SK-N-SH (cell line): ENCODE measurements at regions not wholly inside any gene's neighbourhood (a gene's known extent, or its start where the extent isn't known, plus 50 kb on each side); places are given as distances from the start of the nearest gene placed in this dataset.

Experiments used
- CTCF ChIA-PET: fragments of 300-600, 350-600 bp; formaldehyde crosslinking; extraction: SDS; loops from one replicate; lab custom pipeline; 2021; lab: Yijun Ruan, JAX
- POLR2A ChIA-PET: fragments of 350-600 bp; sonication (Branson Sonifier 250); formaldehyde crosslinking; extraction: SDS; loops from one replicate; lab custom pipeline; 2020; ENCODE audit warnings: antibody characterized with exemption, inconsistent platforms; lab: Yijun Ruan, JAX
- DNase-seq: peaks from one replicate; pipeline ENCODE4 v3.0.0; 2012
- H2AFZ ChIP-seq: fragments of 200-600 bp; sonication (generic); 2 replicates; pipeline ENCODE4 v1.8.1; 2016; ENCODE audit warnings: antibody characterized with exemption, mild to moderate bottlenecking, low read depth
- H3F3A ChIP-seq: fragments of 200-600 bp; sonication (generic); replicated peaks from 2 replicates; pipeline ENCODE3; 2016; ENCODE audit warnings: antibody characterized with exemption, mild to moderate bottlenecking; ENCODE audit not compliant: insufficient read depth
- H3K27ac ChIP-seq, 2 experiments: fragments of 200-500 bp in 1 of 2; fragments of 200-600 bp in 1 of 2; sonication (Bioruptor generic) in 1 of 2; sonication (generic), shearing (Covaris generic) in 1 of 2; 2 replicates each; pipeline versions ENCODE4 v1.5.1 to v1.6.1; 2014 to 2016; ENCODE audit warnings: low read depth in 2 of 2, inconsistent platforms in 1 of 2, low read length in 1 of 2, mild to moderate bottlenecking in 1 of 2, mixed read lengths in 1 of 2
- H3K27me3 ChIP-seq: fragments of 200-600 bp; sonication (generic), shearing (Covaris generic); 2 replicates; pipeline ENCODE4 v1.6.1; 2016; ENCODE audit warnings: mixed run types; ENCODE audit not compliant: insufficient read depth
- H3K36me3 ChIP-seq, 2 experiments: fragments of 200-500 bp in 1 of 2; fragments of 200-600 bp in 1 of 2; sonication (Bioruptor generic) in 1 of 2; sonication (generic) in 1 of 2; replicated peaks in 1 of 2; 2 replicates each; pipeline versions ENCODE3 to v1.5.1; 2014 to 2016; ENCODE audit warnings: low read length in 1 of 2, mild to moderate bottlenecking in 1 of 2; ENCODE audit not compliant: insufficient read depth in 2 of 2, control insufficient read depth in 1 of 2
- H3K4me1 ChIP-seq, 2 experiments: fragments of 200-500 bp in 1 of 2; fragments of 200-600 bp in 1 of 2; sonication (Bioruptor generic) in 1 of 2; sonication (generic), shearing (Covaris generic) in 1 of 2; 2 replicates each; pipeline versions ENCODE4 v1.5.1 to v1.6.1; 2014 to 2016; ENCODE audit warnings: low read depth in 1 of 2, low read length in 1 of 2, mixed run types in 1 of 2; ENCODE audit not compliant: insufficient read depth in 2 of 2, control insufficient read depth in 1 of 2
- H3K4me2 ChIP-seq: fragments of 200-600 bp; sonication (generic), shearing (Covaris generic); 2 replicates; pipeline ENCODE4 v1.6.1; 2017; ENCODE audit warnings: mixed run types
- H3K4me3 ChIP-seq, 2 experiments: fragments of 200-500 bp in 1 of 2; fragments of 200-600 bp in 1 of 2; sonication (Bioruptor generic) in 1 of 2; sonication (generic), shearing (Covaris generic) in 1 of 2; 2 replicates each; pipeline versions ENCODE4 v1.5.1 to v1.8.1; 2014 to 2016; ENCODE audit warnings: low read depth in 2 of 2, inconsistent platforms in 1 of 2, low read length in 1 of 2, mild to moderate bottlenecking in 1 of 2, mixed read lengths in 1 of 2, moderate library complexity in 1 of 2
- H3K79me2 ChIP-seq: fragments of 200-600 bp; sonication (generic); 2 replicates; pipeline ENCODE4 v1.8.1; 2017; ENCODE audit warnings: mild to moderate bottlenecking; ENCODE audit not compliant: insufficient read depth
- H3K9ac ChIP-seq: fragments of 200-600 bp; sonication (generic); 2 replicates; pipeline ENCODE4 v1.6.1; 2017; ENCODE audit warnings: mixed run types
- H3K9me2 ChIP-seq: fragments of 200-600 bp; sonication (generic); 2 replicates; pipeline ENCODE4 v1.6.1; 2017; ENCODE audit warnings: mixed run types
- H3K9me3 ChIP-seq: fragments of 200-600 bp; sonication (generic); 2 replicates; pipeline ENCODE4 v1.6.1; 2017; ENCODE audit warnings: mixed run types, mild to moderate bottlenecking, moderate library complexity
- H4K20me1 ChIP-seq: fragments of 200-600 bp; sonication (generic); 2 replicates; pipeline ENCODE4 v1.6.1; 2017; ENCODE audit warnings: mild to moderate bottlenecking, mixed run types; ENCODE audit not compliant: insufficient read depth
- FOSL2 ChIP-seq: IDR thresholded peaks from 2 replicates; pipeline ENCODE4 v1.4.0; 2012; ENCODE audit warnings: low read depth, mild to moderate bottlenecking, moderate library complexity, borderline replicate concordance
- GABPA ChIP-seq: IDR thresholded peaks from 2 replicates; pipeline ENCODE4 v1.4.0; 2012; ENCODE audit warnings: low read depth, mild to moderate bottlenecking
- GATA2 ChIP-seq: sonication (generic); formaldehyde crosslinking; IDR thresholded peaks from 2 replicates; pipeline ENCODE4 v1.5.0; 2020; ENCODE audit warnings: mild to moderate bottlenecking, missing genetic modification reagents
- JUND ChIP-seq: IDR thresholded peaks from 2 replicates; pipeline ENCODE4 v1.4.0; 2012
- MAX ChIP-seq: IDR thresholded peaks from 2 replicates; pipeline ENCODE4 v1.4.0; 2012; ENCODE audit warnings: low read depth
- REST ChIP-seq: IDR thresholded peaks from 2 replicates; pipeline ENCODE4 v1.6.1; 2012; ENCODE audit warnings: mild to moderate bottlenecking, low read depth, low read length, moderate library complexity
- RFX5 ChIP-seq: IDR thresholded peaks from 2 replicates; pipeline ENCODE4 v1.6.1; 2012; ENCODE audit warnings: mild to moderate bottlenecking, improper control_type of control experiment, low read length
- SIN3A ChIP-seq: IDR thresholded peaks from 2 replicates; pipeline ENCODE4 v1.6.1; 2012; ENCODE audit warnings: low read depth, mild to moderate bottlenecking, low read length, moderate library complexity, borderline replicate concordance
- SMC3 ChIP-seq: IDR thresholded peaks from 2 replicates; pipeline ENCODE4 v1.6.1; 2012; ENCODE audit warnings: low read depth, low read length, improper control_type of control experiment
- TCF12 ChIP-seq: IDR thresholded peaks from 2 replicates; pipeline ENCODE4 v1.4.0; 2012
- TEAD4 ChIP-seq: IDR thresholded peaks from 2 replicates; pipeline ENCODE4 v1.4.0; 2012; ENCODE audit warnings: mild to moderate bottlenecking, borderline replicate concordance; ENCODE audit not compliant: insufficient read depth
- USF2 ChIP-seq: fragments of 150-350 bp; IDR thresholded peaks from 2 replicates; pipeline ENCODE4 v1.6.1; 2017; ENCODE audit warnings: antibody characterized with exemption, low read length, low read depth, borderline replicate concordance
- YY1 ChIP-seq: IDR thresholded peaks from 2 replicates; pipeline ENCODE4 v1.4.0; 2012; ENCODE audit warnings: low read depth, mild to moderate bottlenecking
- whole genome bisulfite sequencing: methylation state at CpG from one replicate; pipeline ENCODE4 v1.1.6; 2017; ENCODE audit warnings: low lambda C conversion rate; 5-methylcytosine and 5-hydroxymethylcytosine counted together
- TF ChIP-seq, protein P1 (sequence below): IDR thresholded peaks from 2 replicates; pipeline ENCODE4 v1.4.0; 2012; ENCODE audit warnings: low read depth, borderline replicate concordance
- TF ChIP-seq, protein P2 (sequence below): fragments of 150-350 bp; IDR thresholded peaks from 2 replicates; pipeline ENCODE4 v1.6.1; 2016; ENCODE audit warnings: mild to moderate bottlenecking, low read depth, low read length

DNA sequence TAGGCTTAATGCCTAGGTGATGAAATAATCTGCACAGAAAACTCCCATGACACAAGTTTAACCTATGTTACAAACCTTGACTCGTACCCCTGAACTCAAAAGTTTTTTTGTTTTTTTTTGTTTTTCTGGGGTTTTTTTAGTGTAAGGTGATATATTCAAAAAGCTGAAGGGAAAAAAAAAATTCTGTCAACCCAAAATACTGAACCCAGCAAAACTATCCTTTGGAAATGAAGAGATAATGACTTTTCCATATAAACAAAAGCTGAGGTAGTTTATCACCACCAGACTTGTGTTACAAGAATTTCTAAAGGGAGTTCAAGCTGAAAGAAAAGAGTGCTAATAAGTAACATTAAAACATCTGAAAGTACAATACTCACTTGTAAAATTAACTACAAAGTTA is 448.1 kb downstream of the KCNH5 start (continued):
- TF ChIP-seq FOSL2 = no peak
- no peak for TF ChIP-seq USF2
- no peak for TF ChIP-seq RFX5
- TF ChIP-seq GATA2 = no peak
- no peak for TF ChIP-seq SIN3A
- TF ChIP-seq SMC3 = no peak
- no peak for TF ChIP-seq GABPA
- TF ChIP-seq, all 33 proteins: peak for 0

GRCh38 chr14:62599616-62600385 is 445.5 kb downstream of the KCNH5 start:
- Histone ChIP-seq H3K9me3 (no peaks in the 10 kb centered on the region), H3K4me3 (no peak overlapping the region), H3K79me2 (no peaks in the 10 kb centered on the region), H3K4me2 (no peak overlapping the region), H2AFZ (no peak overlapping the region), H3K36me3 (no peaks in the 10 kb centered on the region), H3K4me1 (no peaks in the 10 kb centered on the region; a peak in 1 of 4 replicates), H3K27ac (no peak overlapping the region), H3K27me3 (no peaks in the 10 kb centered on the region), H4K20me1 (no peaks in the 10 kb centered on the region), H3F3A (no peaks in the 10 kb centered on the region), H3K9me2 (no peaks in the 10 kb centered on the region), H3K9ac (no peak overlapping the region)
- POLR2A ChIA-PET = no interaction called here
- DNase-seq = no peak
- TF ChIP-seq, protein P1, sequence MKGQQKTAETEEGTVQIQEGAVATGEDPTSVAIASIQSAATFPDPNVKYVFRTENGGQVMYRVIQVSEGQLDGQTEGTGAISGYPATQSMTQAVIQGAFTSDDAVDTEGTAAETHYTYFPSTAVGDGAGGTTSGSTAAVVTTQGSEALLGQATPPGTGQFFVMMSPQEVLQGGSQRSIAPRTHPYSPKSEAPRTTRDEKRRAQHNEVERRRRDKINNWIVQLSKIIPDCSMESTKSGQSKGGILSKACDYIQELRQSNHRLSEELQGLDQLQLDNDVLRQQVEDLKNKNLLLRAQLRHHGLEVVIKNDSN = no peak
- no peak for TF ChIP-seq TEAD4
- no peak for TF ChIP-seq REST
- TF ChIP-seq, protein P2, sequence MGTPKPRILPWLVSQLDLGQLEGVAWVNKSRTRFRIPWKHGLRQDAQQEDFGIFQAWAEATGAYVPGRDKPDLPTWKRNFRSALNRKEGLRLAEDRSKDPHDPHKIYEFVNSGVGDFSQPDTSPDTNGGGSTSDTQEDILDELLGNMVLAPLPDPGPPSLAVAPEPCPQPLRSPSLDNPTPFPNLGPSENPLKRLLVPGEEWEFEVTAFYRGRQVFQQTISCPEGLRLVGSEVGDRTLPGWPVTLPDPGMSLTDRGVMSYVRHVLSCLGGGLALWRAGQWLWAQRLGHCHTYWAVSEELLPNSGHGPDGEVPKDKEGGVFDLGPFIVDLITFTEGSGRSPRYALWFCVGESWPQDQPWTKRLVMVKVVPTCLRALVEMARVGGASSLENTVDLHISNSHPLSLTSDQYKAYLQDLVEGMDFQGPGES = no peak
- TF ChIP-seq YY1 = no peak
- TF ChIP-seq MAX = no peak
- TF ChIP-seq TCF12 = no peak
- no peak for TF ChIP-seq JUND
- 13% methylated on average over 2 of the region's 2 CpGs for WGBS
- CTCF ChIA-PET = no interaction called here
